ENCODE measurements at regions not wholly inside any gene's neighbourhood (a gene's known extent, or its start where the extent isn't known, plus 50 kb on each side); places are given as distances from the start of the nearest gene placed in this dataset.

GRCh38 chr14:99325591-99325990 lies 53.6 kb upstream of the BCL11B start:
- no peak for DNase-seq
- H3K4me3 ChIP-seq (ENCODE audit: low read depth, low read length): no peak overlapping the region
- H3K4me1 ChIP-seq: no peaks in the 10 kb centered on the region
- H3K27me3 ChIP-seq: peaks cover 13% of the 10 kb centered on the region
- H3K36me3 ChIP-seq: no peaks in the 10 kb centered on the region
- no peaks in the 10 kb centered on the region for H3K9me3 ChIP-seq
- no peak for TF ChIP-seq CTCF (IDR thresholded peaks at IDR 0.05; ENCODE audit: low read depth, low read length)

- no peak overlapping the region for H3K4me3 ChIP-seq (ENCODE audit: low read depth, low read length)
- H3K4me1 ChIP-seq: no peaks in the 10 kb centered on the region
- no peak for TF ChIP-seq CTCF (IDR thresholded peaks at IDR 0.05; ENCODE audit: low read depth, low read length)
- peaks cover 13% of the 10 kb centered on the region for H3K27me3 ChIP-seq
- H3K9me3 ChIP-seq: no peaks in the 10 kb centered on the region
- no peaks in the 10 kb centered on the region for H3K36me3 ChIP-seq
- DNase-seq: no peak
These were observed 53.0 kb upstream of the BCL11B start for GRCh38 chr14:99325016-99325415.

- no peak for TF ChIP-seq CTCF (IDR thresholded peaks at IDR 0.05; ENCODE audit: low read depth, low read length)
- Histone ChIP-seq H3K27me3 (peaks cover 13% of the 10 kb centered on the region), H3K36me3 (no peaks in the 10 kb centered on the region), H3K4me1 (no peaks in the 10 kb centered on the region), H3K4me3 (ENCODE audit: low read depth, low read length) (no peak overlapping the region), H3K9me3 (no peaks in the 10 kb centered on the region)
- DNase-seq: no peak
These were observed 52.3 kb upstream of the BCL11B start for GRCh38 chr14:99324291-99324690.

GRCh38 chr14:99323603-99324185 lies 51.7 kb upstream of the BCL11B start:
- no peak for DNase-seq
- no peaks in the 10 kb centered on the region for H3K9me3 ChIP-seq
- TF ChIP-seq CTCF (IDR thresholded peaks at IDR 0.05; ENCODE audit: low read depth, low read length): no peak
- peaks cover 13% of the 10 kb centered on the region for H3K27me3 ChIP-seq
- no peaks in the 10 kb centered on the region for H3K36me3 ChIP-seq
- no peaks in the 10 kb centered on the region for H3K4me1 ChIP-seq
- no peak overlapping the region for H3K4me3 ChIP-seq (ENCODE audit: low read depth, low read length)

- DNase-seq: no peak
- H3K9me3 ChIP-seq: no peaks in the 10 kb centered on the region
- H3K4me1 ChIP-seq: no peaks in the 10 kb centered on the region
- H3K36me3 ChIP-seq: no peaks in the 10 kb centered on the region
- no peak overlapping the region for H3K4me3 ChIP-seq (ENCODE audit: low read depth, low read length)
- H3K27me3 ChIP-seq: peaks cover 10% of the 10 kb centered on the region
- TF ChIP-seq CTCF (IDR thresholded peaks at IDR 0.05; ENCODE audit: low read depth, low read length): no peak
These were observed 51.0 kb upstream of the BCL11B start for GRCh38 chr14:99322731-99323599.
